HEK293 (cell line): ENCODE measurements at regions not wholly inside any gene's neighbourhood (a gene's known extent, or its start where the extent isn't known, plus 50 kb on each side); places are given as distances from the start of the nearest gene placed in this dataset.

Source experiments
- CTCF ChIA-PET: fragments of 350-600 bp; formaldehyde crosslinking; extraction: SDS; loops from one replicate; lab custom pipeline; 2021; ENCODE audit warnings: antibody characterized with exemption; lab: Yijun Ruan, JAX
- POLR2A ChIA-PET: fragments of 300-600 bp; formaldehyde crosslinking; extraction: SDS; loops from one replicate; lab custom pipeline; 2020; ENCODE audit warnings: antibody characterized with exemption, inconsistent platforms; lab: Yijun Ruan, JAX
- H3K27ac ChIP-seq: fragments of 200-500 bp; sonication (Bioruptor generic); 2 replicates; pipeline ENCODE4 v1.5.1; 2014; ENCODE audit warnings: low read depth, low read length, control low read depth, inconsistent platforms; ENCODE audit errors: extremely low read depth
- H3K36me3 ChIP-seq, 2 experiments: fragments of 200-500 bp in 1 of 2; sonication (Bioruptor generic) in 1 of 2; 1 replicate in 1 of 2; 2 replicates in 1 of 2; pipeline ENCODE4 v1.5.1; 2014 to 2017; ENCODE audit warnings: inconsistent platforms in 2 of 2, low read length in 2 of 2; ENCODE audit not compliant: control insufficient read depth in 2 of 2, insufficient read depth in 1 of 2
- H3K4me1 ChIP-seq: fragments of 200-500 bp; sonication (Bioruptor generic); 2 replicates; pipeline ENCODE4 v1.5.1; 2014; ENCODE audit warnings: mild to moderate bottlenecking, low read length, inconsistent platforms; ENCODE audit not compliant: control insufficient read depth, insufficient read depth
- H3K4me3 ChIP-seq: 2 replicates; pipeline ENCODE4 v1.5.1; 2011; ENCODE audit warnings: low read depth, mild to moderate bottlenecking, control low read depth, low read length, moderate library complexity
- H3K9me3 ChIP-seq: fragments of 200-500 bp; sonication (Bioruptor generic); 2 replicates; pipeline ENCODE4 v1.5.1; 2014; ENCODE audit warnings: low read depth, low read length, inconsistent platforms; ENCODE audit not compliant: control insufficient read depth, insufficient read depth
- SCRT1 ChIP-seq: fragments of 450-650 bp; formaldehyde crosslinking; IDR thresholded peaks from 2 replicates; pipeline ENCODE4 v1.5.1; 2016; ENCODE audit warnings: missing biosample characterization, missing genetic modification characterization, borderline replicate concordance
- ZFHX2 ChIP-seq: fragments of 450-650 bp; formaldehyde crosslinking; conservative IDR thresholded peaks from 2 replicates; pipeline ENCODE4 v1.5.1; 2016; ENCODE audit warnings: missing biosample characterization, missing genetic modification characterization
- ZNF121 ChIP-seq: fragments of 450-650 bp; formaldehyde crosslinking; IDR thresholded peaks from 2 replicates; pipeline ENCODE4 v1.5.1; 2016; ENCODE audit warnings: missing biosample characterization, missing genetic modification characterization
- ZNF292 ChIP-seq: fragments of 450-650 bp; formaldehyde crosslinking; IDR thresholded peaks from 2 replicates; pipeline ENCODE4 v1.5.1; 2016; ENCODE audit warnings: low read depth, missing biosample characterization, missing genetic modification characterization, borderline replicate concordance
- ZNF302 ChIP-seq: fragments of 450-650 bp; formaldehyde crosslinking; IDR thresholded peaks from 2 replicates; pipeline ENCODE4 v1.5.1; 2016; ENCODE audit warnings: missing biosample characterization, missing genetic modification characterization, low read depth
- ZNF335 ChIP-seq: fragments of 450-650 bp; formaldehyde crosslinking; conservative IDR thresholded peaks from 2 replicates; pipeline ENCODE4 v1.5.1; 2016; ENCODE audit warnings: missing biosample characterization, missing genetic modification characterization
- ZNF341 ChIP-seq: fragments of 450-650 bp; formaldehyde crosslinking; IDR thresholded peaks from 2 replicates; pipeline ENCODE4; 2016; ENCODE audit warnings: low read depth, missing biosample characterization, missing genetic modification characterization
- ZNF596 ChIP-seq: fragments of 450-650 bp; IDR thresholded peaks from 2 replicates; pipeline ENCODE4 v1.5.0; 2018; ENCODE audit warnings: missing biosample characterization, mild to moderate bottlenecking, missing genetic modification characterization, moderate library complexity
- ZNF654 ChIP-seq: fragments of 450-650 bp; formaldehyde crosslinking; IDR thresholded peaks from 2 replicates; pipeline ENCODE4 v1.5.1; 2016; ENCODE audit warnings: low read depth, missing biosample characterization, missing genetic modification characterization
- ZNF701 ChIP-seq: fragments of 450-650 bp; formaldehyde crosslinking; IDR thresholded peaks from 2 replicates; pipeline ENCODE4 v1.5.1; 2016; ENCODE audit warnings: missing biosample characterization, missing genetic modification characterization
- ZNF776 ChIP-seq: fragments of 450-650 bp; formaldehyde crosslinking; IDR thresholded peaks from 2 replicates; pipeline ENCODE4 v1.5.0; 2017; ENCODE audit warnings: missing biosample characterization, missing genetic modification characterization, borderline replicate concordance
- ZNF843 ChIP-seq: fragments of 450-650 bp; formaldehyde crosslinking; IDR thresholded peaks from 2 replicates; pipeline ENCODE4 v1.5.1; 2016; ENCODE audit warnings: missing biosample characterization, missing genetic modification characterization
- ZXDB ChIP-seq: fragments of 450-650 bp; formaldehyde crosslinking; IDR thresholded peaks from 2 replicates; pipeline ENCODE4 v1.5.1; 2016; ENCODE audit warnings: missing biosample characterization, missing genetic modification characterization
- TF ChIP-seq, protein P1 (sequence below): fragments of 450-650 bp; formaldehyde crosslinking; IDR thresholded peaks from 2 replicates; pipeline ENCODE4 v1.5.1; 2017; ENCODE audit warnings: missing biosample characterization, missing genetic modification characterization
- TF ChIP-seq, protein P2 (sequence below): fragments of 450-650 bp; formaldehyde crosslinking; IDR thresholded peaks from 2 replicates; pipeline ENCODE4 v1.5.1; 2016; ENCODE audit warnings: missing biosample characterization, missing genetic modification characterization, low read depth
- TF ChIP-seq, protein P3 (sequence below): fragments of 450-650 bp; formaldehyde crosslinking; IDR thresholded peaks from 2 replicates; pipeline ENCODE4 v1.5.1; 2016; ENCODE audit warnings: missing biosample characterization, missing genetic modification characterization
- TF ChIP-seq, protein P4 (sequence below): fragments of 450-650 bp; formaldehyde crosslinking; IDR thresholded peaks from 2 replicates; pipeline ENCODE4 v1.5.1; 2016; ENCODE audit warnings: missing biosample characterization, missing genetic modification characterization, low read depth
- TF ChIP-seq, protein P5 (sequence below): fragments of 450-650 bp; formaldehyde crosslinking; IDR thresholded peaks from 2 replicates; pipeline ENCODE4 v1.5.1; 2016; ENCODE audit warnings: missing biosample characterization, missing genetic modification characterization
- TF ChIP-seq, protein P6 (sequence below): fragments of 450-650 bp; formaldehyde crosslinking; conservative IDR thresholded peaks from 2 replicates; pipeline ENCODE4 v1.5.1; 2016; ENCODE audit warnings: low read depth, missing biosample characterization, missing genetic modification characterization
- TF ChIP-seq, protein P7 (sequence below): fragments of 450-650 bp; formaldehyde crosslinking; IDR thresholded peaks from 2 replicates; pipeline ENCODE4 v1.5.1; 2016; ENCODE audit warnings: missing biosample characterization, missing genetic modification characterization

DNA sequence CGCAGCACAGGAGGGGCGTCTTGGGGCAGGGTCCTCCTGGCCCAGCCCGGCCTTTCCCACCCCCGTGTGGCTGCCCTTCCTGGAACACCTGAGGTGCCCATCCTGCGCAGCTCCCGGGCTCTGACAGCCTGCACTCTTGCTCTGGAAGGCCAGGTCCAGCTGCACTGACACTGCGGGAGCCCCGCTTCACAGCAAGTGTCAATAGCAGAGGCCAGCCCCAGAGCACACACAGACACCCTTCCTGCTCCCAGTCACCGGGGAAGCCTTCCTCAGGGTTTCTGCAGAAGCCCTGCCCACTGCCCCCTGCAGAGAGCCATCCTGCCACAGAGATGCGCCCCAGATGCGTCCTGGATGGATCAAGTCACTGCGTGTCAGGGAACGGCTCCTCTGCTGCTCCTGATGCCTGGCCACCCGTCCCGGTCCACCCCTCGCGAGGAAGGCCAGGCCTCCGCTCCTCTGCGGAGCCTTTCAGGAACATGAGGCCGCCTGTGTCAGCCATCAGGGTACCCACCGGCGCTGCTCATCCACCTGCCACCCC lies 519.2 kb upstream of the MYT1L start:
- ChIA-PET POLR2A (no interaction called here), CTCF (no interaction called here)
- no peaks in the 10 kb centered on the region for H3K4me1 ChIP-seq
- H3K9me3 ChIP-seq, result no peaks in the 10 kb centered on the region
- H3K27ac ChIP-seq, result no peak overlapping the region
- H3K4me3 ChIP-seq, result no peak overlapping the region
- no peaks in the 10 kb centered on the region for H3K36me3 ChIP-seq
- no peak for TF ChIP-seq ZFHX2 (tag by site-specific recombination)
- no peak for TF ChIP-seq ZNF596 (tag by site-specific recombination)
- TF ChIP-seq, protein P1, sequence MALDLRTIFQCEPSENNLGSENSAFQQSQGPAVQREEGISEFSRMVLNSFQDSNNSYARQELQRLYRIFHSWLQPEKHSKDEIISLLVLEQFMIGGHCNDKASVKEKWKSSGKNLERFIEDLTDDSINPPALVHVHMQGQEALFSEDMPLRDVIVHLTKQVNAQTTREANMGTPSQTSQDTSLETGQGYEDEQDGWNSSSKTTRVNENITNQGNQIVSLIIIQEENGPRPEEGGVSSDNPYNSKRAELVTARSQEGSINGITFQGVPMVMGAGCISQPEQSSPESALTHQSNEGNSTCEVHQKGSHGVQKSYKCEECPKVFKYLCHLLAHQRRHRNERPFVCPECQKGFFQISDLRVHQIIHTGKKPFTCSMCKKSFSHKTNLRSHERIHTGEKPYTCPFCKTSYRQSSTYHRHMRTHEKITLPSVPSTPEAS, result no peak
- no peak for TF ChIP-seq ZNF335 (tag by site-specific recombination)
- TF ChIP-seq, protein P2, sequence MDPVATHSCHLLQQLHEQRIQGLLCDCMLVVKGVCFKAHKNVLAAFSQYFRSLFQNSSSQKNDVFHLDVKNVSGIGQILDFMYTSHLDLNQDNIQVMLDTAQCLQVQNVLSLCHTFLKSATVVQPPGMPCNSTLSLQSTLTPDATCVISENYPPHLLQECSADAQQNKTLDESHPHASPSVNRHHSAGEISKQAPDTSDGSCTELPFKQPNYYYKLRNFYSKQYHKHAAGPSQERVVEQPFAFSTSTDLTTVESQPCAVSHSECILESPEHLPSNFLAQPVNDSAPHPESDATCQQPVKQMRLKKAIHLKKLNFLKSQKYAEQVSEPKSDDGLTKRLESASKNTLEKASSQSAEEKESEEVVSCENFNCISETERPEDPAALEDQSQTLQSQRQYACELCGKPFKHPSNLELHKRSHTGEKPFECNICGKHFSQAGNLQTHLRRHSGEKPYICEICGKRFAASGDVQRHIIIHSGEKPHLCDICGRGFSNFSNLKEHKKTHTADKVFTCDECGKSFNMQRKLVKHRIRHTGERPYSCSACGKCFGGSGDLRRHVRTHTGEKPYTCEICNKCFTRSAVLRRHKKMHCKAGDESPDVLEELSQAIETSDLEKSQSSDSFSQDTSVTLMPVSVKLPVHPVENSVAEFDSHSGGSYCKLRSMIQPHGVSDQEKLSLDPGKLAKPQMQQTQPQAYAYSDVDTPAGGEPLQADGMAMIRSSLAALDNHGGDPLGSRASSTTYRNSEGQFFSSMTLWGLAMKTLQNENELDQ, result no peak
- TF ChIP-seq, protein P3, sequence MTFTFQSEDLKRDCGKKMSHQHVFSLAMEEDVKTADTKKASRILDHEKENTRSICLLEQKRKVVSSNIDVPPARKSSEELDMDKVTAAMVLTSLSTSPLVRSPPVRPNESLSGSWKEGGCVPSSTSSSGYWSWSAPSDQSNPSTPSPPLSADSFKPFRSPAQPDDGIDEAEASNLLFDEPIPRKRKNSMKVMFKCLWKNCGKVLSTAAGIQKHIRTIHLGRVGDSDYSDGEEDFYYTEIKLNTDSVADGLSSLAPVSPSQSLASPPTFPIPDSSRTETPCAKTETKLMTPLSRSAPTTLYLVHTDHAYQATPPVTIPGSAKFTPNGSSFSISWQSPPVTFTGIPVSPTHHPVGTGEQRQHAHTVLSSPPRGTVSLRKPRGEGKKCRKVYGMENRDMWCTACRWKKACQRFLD (tag by site-specific recombination), result no peak
- no peak for TF ChIP-seq ZNF776 (tag by site-specific recombination)
- no peak for TF ChIP-seq ZNF341 (tag by site-specific recombination)
- no peak for TF ChIP-seq ZXDB (tag by site-specific recombination)
- no peak for TF ChIP-seq ZNF701 (tag by site-specific recombination)
- TF ChIP-seq ZNF302 (tag by site-specific recombination), result no peak
- no peak for TF ChIP-seq SCRT1 (tag by site-specific recombination)
- no peak for TF ChIP-seq ZNF121 (tag by site-specific recombination)
- TF ChIP-seq ZNF654, result no peak
- TF ChIP-seq, protein P4, sequence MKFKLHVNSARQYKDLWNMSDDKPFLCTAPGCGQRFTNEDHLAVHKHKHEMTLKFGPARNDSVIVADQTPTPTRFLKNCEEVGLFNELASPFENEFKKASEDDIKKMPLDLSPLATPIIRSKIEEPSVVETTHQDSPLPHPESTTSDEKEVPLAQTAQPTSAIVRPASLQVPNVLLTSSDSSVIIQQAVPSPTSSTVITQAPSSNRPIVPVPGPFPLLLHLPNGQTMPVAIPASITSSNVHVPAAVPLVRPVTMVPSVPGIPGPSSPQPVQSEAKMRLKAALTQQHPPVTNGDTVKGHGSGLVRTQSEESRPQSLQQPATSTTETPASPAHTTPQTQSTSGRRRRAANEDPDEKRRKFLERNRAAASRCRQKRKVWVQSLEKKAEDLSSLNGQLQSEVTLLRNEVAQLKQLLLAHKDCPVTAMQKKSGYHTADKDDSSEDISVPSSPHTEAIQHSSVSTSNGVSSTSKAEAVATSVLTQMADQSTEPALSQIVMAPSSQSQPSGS (tag by site-specific recombination), result no peak

DNA sequence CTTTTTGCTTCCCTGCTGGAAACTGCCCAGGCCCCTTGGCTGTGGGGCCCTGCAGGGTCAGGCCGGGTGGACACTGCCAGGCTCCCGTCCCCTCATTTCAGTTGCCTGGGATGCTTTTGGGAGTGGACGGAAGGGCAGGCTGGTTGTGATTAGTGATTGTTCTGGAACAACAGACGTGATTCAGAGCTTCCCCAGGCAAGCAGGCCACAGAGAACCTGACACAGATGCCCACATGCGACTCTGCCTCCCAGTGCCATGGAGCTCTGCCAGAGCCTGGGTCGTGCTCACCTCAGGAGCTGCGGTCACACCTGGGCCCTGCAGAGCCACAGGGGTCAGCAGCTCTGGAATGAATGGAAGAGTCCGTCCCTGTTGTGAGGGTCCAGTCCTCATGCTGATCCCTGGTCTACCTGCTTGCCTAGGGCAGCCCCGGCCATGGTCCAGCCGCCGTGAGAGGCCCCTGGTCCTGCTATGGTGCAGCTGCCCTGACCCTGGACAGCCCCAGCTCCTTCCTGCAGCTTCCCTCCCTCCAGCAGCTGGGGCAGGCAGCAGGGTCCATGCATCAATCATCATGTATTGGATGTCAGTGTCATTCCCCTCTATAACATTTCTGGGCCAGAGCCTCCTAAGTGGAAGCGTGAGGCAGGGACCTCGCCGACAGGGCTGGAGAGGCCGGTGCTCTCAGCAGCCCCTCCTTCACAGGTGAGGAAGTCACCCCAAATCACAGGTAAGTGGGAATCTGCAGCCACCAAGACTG lies 518.6 kb upstream of the MYT1L start:
- Histone ChIP-seq H3K9me3 (no peaks in the 10 kb centered on the region), H3K4me1 (no peaks in the 10 kb centered on the region), H3K27ac (no peak overlapping the region), H3K36me3 (no peaks in the 10 kb centered on the region), H3K4me3 (no peak overlapping the region)
- POLR2A ChIA-PET, result no interaction called here
- CTCF ChIA-PET, result no interaction called here
- TF ChIP-seq, protein P5, sequence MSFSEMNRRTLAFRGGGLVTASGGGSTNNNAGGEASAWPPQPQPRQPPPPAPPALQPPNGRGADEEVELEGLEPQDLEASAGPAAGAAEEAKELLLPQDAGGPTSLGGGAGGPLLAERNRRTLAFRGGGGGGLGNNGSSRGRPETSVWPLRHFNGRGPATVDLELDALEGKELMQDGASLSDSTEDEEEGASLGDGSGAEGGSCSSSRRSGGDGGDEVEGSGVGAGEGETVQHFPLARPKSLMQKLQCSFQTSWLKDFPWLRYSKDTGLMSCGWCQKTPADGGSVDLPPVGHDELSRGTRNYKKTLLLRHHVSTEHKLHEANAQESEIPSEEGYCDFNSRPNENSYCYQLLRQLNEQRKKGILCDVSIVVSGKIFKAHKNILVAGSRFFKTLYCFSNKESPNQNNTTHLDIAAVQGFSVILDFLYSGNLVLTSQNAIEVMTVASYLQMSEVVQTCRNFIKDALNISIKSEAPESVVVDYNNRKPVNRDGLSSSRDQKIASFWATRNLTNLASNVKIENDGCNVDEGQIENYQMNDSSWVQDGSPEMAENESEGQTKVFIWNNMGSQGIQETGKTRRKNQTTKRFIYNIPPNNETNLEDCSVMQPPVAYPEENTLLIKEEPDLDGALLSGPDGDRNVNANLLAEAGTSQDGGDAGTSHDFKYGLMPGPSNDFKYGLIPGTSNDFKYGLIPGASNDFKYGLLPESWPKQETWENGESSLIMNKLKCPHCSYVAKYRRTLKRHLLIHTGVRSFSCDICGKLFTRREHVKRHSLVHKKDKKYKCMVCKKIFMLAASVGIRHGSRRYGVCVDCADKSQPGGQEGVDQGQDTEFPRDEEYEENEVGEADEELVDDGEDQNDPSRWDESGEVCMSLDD (tag by site-specific recombination), result no peak
- TF ChIP-seq ZNF292 (tag by site-specific recombination) (no peak), ZNF843 (tag by site-specific recombination) (no peak)
- TF ChIP-seq, protein P6, sequence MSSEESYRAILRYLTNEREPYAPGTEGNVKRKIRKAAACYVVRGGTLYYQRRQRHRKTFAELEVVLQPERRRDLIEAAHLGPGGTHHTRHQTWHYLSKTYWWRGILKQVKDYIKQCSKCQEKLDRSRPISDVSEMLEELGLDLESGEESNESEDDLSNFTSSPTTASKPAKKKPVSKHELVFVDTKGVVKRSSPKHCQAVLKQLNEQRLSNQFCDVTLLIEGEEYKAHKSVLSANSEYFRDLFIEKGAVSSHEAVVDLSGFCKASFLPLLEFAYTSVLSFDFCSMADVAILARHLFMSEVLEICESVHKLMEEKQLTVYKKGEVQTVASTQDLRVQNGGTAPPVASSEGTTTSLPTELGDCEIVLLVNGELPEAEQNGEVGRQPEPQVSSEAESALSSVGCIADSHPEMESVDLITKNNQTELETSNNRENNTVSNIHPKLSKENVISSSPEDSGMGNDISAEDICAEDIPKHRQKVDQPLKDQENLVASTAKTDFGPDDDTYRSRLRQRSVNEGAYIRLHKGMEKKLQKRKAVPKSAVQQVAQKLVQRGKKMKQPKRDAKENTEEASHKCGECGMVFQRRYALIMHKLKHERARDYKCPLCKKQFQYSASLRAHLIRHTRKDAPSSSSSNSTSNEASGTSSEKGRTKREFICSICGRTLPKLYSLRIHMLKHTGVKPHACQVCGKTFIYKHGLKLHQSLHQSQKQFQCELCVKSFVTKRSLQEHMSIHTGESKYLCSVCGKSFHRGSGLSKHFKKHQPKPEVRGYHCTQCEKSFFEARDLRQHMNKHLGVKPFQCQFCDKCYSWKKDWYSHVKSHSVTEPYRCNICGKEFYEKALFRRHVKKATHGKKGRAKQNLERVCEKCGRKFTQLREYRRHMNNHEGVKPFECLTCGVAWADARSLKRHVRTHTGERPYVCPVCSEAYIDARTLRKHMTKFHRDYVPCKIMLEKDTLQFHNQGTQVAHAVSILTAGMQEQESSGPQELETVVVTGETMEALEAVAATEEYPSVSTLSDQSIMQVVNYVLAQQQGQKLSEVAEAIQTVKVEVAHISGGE, result no peak
- TF ChIP-seq, protein P7, sequence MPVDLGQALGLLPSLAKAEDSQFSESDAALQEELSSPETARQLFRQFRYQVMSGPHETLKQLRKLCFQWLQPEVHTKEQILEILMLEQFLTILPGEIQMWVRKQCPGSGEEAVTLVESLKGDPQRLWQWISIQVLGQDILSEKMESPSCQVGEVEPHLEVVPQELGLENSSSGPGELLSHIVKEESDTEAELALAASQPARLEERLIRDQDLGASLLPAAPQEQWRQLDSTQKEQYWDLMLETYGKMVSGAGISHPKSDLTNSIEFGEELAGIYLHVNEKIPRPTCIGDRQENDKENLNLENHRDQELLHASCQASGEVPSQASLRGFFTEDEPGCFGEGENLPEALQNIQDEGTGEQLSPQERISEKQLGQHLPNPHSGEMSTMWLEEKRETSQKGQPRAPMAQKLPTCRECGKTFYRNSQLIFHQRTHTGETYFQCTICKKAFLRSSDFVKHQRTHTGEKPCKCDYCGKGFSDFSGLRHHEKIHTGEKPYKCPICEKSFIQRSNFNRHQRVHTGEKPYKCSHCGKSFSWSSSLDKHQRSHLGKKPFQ (tag by site-specific recombination), result no peak
